ENCODE measurements at regions not wholly inside any gene's neighbourhood (a gene's known extent, or its start where the extent isn't known, plus 50 kb on each side); places are given as distances from the start of the nearest gene placed in this dataset.

DNA sequence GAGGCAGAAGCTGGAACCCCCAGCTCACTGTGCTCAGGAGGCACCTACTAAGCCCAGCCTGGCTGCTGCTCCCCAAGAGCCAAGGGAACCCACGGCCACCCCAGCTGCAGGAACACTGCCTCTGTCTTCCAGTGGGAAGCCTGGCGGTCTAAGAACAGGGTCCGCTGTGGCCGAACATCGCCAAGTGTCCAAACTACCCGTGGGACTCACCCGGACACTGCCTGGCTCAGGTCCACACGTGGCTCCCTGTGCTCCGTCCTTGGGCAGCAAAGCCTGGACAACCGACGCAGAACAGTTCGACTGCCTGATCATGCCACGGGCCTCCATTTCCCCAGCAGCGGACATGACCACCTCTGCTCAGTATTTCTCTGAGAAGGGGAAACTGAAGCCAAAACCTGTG, 747.0 kb downstream of the BRD1 start:
- TF ChIP-seq, protein P1, sequence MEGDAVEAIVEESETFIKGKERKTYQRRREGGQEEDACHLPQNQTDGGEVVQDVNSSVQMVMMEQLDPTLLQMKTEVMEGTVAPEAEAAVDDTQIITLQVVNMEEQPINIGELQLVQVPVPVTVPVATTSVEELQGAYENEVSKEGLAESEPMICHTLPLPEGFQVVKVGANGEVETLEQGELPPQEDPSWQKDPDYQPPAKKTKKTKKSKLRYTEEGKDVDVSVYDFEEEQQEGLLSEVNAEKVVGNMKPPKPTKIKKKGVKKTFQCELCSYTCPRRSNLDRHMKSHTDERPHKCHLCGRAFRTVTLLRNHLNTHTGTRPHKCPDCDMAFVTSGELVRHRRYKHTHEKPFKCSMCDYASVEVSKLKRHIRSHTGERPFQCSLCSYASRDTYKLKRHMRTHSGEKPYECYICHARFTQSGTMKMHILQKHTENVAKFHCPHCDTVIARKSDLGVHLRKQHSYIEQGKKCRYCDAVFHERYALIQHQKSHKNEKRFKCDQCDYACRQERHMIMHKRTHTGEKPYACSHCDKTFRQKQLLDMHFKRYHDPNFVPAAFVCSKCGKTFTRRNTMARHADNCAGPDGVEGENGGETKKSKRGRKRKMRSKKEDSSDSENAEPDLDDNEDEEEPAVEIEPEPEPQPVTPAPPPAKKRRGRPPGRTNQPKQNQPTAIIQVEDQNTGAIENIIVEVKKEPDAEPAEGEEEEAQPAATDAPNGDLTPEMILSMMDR (conservative IDR thresholded peaks at IDR 0.05; ENCODE audit: low read depth, low read length) = no peak
- TF ChIP-seq POLR2A (IDR thresholded peaks at IDR 0.05; ENCODE audit: low read depth, low read length) (no peak), BHLHE40 (IDR thresholded peaks at IDR 0.05; ENCODE audit: low read depth, low read length) (no peak), RAD21 (IDR thresholded peaks at IDR 0.05; ENCODE audit: low read length) (no peak), SMC3 (IDR thresholded peaks at IDR 0.05; ENCODE audit: low read depth, low read length) (no peak), NFE2L2 (IDR thresholded peaks at IDR 0.05; ENCODE audit: low read depth, low read length) (no peak), MAZ (IDR thresholded peaks at IDR 0.05; ENCODE audit: borderline replicate concordance, low read depth, low read length) (no peak), MXI1 (IDR thresholded peaks at IDR 0.05; ENCODE audit: borderline replicate concordance, low read depth, low read length) (no peak), CEBPB (IDR thresholded peaks at IDR 0.05; ENCODE audit: low read depth, low read length) (no peak), RFX5 (IDR thresholded peaks at IDR 0.05; ENCODE audit: low read depth, low read length) (no peak), RCOR1 (IDR thresholded peaks at IDR 0.05; ENCODE audit: insufficient replicate concordance, low read length) (no peak)
- TF ChIP-seq, protein P2, sequence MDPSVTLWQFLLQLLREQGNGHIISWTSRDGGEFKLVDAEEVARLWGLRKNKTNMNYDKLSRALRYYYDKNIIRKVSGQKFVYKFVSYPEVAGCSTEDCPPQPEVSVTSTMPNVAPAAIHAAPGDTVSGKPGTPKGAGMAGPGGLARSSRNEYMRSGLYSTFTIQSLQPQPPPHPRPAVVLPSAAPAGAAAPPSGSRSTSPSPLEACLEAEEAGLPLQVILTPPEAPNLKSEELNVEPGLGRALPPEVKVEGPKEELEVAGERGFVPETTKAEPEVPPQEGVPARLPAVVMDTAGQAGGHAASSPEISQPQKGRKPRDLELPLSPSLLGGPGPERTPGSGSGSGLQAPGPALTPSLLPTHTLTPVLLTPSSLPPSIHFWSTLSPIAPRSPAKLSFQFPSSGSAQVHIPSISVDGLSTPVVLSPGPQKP (IDR thresholded peaks at IDR 0.05; ENCODE audit: borderline replicate concordance, low read depth, low read length) = no peak
- TF ChIP-seq, protein P3, sequence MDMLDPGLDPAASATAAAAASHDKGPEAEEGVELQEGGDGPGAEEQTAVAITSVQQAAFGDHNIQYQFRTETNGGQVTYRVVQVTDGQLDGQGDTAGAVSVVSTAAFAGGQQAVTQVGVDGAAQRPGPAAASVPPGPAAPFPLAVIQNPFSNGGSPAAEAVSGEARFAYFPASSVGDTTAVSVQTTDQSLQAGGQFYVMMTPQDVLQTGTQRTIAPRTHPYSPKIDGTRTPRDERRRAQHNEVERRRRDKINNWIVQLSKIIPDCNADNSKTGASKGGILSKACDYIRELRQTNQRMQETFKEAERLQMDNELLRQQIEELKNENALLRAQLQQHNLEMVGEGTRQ (IDR thresholded peaks at IDR 0.05; ENCODE audit: low read depth, low read length) = no peak

Measured in IMR-90 (cell line).